GM18858 (cell line): ENCODE measurements at regions not wholly inside any gene's neighbourhood (a gene's known extent, or its start where the extent isn't known, plus 50 kb on each side); places are given as distances from the start of the nearest gene placed in this dataset.
A peak's percentile ranks its signal among the peaks of the same experiment; 100 is the strongest.

Experiments
- ATAC-seq: cut with Tn5 transposase; IDR thresholded peaks from one replicate; pipeline ENCODE4 v1.9.1; 2021; ENCODE audit not compliant: unreplicated experiment

DNA sequence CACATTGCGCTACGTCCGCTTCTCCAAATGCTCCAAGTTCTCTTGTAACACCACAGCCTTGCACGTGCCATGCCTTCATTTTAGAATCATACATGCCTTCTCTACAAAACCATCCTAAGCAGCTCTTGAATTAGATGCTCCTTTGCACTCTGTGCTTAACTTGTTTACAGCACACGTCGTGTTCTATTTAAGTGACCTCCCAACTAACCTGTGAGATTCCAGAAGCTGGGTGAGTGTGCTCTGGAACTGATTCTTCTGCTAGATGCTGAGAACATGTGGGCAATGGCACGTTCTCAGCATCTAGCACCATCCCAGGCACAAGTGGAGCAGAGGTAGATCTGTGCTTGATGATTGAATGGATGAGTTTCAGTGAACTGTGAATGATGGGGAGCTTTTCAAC, 100.0 kb upstream of the NEDD9 start:
- ATAC-seq: no peak

DNA sequence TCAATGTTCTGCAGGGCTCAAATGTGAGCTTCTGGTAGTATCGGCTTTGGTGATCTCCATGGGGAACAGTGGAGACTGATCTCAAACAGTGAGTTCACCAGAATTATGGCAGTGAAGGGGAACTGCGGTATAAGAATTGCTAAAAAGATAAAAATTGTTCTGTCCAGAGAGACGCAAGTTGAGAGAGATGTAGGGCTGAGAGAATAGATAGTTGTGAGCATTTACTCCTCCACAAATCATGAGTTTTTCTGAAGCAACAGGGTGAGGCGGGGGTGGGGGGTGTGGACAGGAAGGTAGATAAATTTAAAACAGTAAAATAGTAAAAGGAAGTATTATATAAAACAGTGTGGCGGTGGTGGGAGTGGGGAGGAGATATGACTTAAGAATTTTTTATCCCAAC, 98.6 kb upstream of the NEDD9 start:
- ATAC-seq: no peak

DNA sequence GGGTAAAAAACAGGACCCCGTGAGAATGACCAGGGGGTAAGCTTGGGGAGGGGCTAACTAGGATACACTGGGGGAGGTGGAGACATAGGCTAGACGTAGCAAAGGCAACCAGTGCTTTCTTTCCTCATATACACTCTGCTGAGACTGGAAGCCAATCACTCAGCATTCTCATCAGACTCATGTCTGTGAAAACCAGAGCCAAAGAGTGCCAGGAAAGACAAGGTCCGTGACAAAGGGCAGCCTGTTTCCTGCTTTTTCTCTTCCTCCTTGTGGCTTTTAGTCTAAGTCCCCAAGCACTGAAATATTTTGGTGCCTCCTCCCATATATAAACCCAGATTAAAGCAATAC, 97.9 kb upstream of the NEDD9 start:
- no peak for ATAC-seq

DNA sequence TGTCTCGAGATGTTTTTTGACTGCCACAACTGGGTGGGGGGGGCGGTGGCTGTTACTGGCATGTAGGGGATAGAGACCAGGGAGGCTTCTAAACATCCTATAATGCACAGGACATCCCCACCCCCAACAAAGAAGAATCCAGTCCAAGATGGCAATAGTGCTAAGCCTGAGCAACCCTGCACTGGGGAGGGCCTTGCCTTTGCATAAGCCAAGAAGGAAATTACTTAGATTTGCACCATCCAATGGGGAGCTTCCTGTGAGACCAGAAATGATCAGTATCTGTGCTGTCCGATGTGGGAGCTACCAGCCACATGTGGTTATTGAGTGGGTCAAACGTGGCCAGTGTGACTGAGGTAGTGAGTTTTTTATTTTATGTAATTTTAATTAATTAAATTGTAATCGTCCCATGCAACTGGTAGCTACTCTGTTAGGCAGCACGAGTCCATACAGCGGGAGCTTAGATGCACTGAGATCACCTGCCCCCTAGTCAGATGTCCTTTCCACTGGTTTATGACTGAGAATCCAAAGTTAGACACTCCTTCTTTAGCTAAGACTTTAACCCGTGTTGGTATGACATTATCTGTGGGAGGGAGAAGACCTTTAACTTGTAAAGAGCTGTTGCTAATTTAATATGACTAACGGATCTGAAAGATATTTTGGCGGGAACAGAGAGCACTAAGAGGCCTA, 97.4 kb upstream of the NEDD9 start:
- ATAC-seq: no peak

DNA sequence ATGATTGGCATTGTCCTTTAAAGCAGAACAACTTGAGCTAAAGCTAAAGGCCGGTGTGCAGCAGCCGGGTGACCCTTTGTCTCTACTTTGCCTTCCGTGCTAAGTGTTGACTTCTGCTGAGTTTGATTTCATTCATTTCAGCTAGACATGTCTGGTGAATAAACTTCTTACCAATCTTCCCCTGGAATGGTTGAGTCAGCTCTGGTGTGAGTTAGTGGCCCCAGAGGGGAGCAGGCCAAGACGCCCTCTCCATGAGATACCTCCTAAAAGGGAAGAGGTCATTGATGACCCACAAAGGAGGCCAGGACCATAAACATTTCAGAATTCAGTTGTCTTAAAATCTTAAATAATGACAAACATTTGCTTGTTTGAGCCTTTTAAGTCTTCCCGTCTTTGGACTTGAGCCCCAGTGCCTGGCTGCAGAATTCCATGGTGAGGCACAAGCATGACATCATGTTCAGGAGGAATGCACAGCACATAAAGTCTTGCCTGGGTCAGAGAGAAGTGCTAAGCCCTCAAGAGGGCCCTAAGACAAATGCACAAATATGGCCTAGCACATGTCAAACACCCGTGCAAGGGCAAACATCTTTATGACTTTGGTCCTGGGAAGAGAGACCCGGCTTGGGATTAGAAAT, 96.3 kb upstream of the NEDD9 start:
- ATAC-seq: no peak

DNA sequence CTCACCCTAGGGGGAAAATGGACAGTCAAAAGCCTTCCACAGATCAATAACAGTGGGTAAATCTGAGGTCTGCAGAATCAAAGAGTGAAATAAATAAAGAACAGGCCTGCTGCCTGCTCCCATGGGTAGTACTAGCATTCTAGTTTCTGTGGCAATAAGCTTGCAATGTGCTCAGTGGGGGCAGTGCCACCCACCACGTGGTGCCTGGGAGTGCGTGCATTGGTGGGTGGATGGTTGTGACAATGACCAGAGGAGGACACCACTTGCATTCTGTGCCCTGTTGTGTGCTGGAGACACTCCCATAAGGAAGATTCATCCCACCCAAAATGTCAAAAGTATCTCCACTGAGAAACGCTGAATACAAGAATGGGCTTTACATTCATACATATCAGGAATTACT, 95.5 kb upstream of the NEDD9 start:
- ATAC-seq: no peak

DNA sequence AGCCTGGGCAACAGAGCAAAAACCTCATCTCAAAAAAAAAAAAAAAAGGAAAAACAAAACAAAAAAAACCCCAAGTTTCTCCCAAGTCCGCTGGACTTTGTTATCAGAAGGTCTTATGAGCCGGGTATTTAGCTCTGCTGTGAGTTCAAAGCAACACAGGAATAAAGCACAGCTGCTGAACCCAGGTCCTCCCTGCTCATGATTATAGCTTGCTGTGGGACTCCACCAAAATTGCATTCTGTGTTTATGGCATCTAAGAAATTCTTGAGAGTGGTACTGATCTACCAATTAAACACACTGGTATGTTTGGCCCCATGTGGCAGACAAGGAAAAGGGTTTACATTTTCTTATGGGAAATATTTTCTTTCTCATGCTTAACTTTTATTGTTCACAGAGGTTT, 93.6 kb upstream of the NEDD9 start:
- ATAC-seq: no peak

DNA sequence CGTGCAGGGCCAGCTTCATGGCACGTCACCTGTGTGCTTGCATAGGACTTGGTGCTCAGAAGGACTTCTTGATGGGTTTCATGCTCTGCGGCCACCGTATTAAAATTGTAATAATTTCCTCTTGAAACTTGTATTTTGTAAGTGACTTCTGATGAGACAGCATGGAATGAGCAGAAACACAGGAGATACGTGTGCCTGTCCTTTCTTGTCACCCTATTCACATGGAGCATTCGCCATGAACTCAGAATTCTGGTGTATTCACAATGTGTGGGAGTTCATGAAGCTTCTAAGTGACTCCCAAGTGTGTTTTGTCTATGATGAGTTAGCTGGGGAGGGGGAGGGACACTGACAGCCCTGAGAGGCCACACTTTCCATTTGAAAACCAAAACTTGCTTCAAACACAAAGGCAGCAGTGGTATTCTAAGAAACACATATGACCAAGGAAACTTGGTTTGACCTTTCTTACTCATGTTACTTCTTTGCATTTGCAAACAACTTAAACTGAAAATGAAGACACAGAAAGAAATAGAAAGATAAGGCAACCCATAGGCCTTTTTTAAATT, 92.1 kb upstream of the NEDD9 start:
- ATAC-seq: peak; percentile 82

DNA sequence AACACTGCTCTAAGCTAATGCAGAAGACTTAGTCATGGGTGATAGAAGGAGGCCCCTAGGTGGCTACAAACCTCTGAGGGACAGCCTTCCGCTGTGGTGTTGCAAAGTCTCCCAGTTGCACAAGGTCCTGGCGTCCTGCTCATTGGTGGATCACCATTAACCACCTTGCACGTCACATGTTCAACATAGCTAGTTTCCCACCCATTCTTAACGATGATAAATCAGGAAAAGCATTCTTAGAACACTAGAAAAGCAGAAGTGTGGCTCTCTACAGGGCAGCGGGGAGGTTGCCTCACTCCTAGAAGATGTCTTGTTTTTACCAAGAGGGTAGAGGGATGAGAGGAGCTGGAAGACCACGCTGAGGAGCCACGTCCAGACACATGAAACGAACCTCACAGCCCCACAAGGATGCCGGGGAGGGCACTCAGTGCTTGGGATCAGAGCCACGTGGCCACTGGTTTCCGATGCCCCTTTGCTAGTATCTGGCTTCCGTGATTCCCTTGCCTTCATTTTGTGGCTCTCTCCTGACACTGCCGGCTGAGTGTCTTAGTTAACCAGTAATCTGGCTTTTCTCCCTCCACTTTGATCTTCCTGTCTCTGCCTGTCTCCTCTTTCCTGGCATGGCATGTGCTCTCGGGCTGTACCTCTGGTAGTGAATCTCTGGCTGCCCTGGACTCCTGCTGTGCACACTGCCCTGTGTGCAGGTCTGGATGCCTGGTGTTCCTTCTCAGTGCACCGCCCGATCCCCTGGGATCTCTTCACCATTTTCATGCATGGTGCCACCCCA, 91.4 kb upstream of the NEDD9 start:
- ATAC-seq: no peak

DNA sequence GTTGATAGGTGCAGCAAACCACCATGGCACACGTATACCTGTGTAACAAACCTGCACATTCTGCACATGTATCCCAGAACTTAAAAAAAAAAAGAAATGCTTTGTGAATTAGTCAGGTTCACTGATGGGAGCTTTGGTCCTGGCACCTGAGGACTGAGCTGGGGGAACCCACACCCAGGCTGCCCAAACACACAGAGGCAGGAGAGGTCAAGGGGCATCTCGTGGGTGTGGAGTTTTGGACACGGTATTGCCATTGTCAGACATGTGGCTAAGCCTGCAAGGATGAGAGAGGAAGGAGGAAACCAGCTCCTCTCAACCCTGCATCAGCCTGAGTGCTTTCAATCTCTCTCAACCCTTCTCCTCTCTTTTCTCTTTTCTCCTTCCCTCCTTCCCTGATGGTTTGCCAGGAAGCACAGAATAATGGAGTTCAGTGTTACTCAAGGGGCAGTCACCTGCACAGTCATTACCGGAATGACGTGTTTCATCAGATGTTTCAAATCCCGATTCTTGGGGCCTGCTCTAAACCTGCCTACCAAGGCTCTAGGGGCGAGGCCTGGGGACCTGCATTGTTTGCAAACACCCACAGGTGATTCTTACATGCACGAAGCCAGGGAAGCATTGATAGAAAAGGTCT, 89.9 kb upstream of the NEDD9 start:
- no peak for ATAC-seq

DNA sequence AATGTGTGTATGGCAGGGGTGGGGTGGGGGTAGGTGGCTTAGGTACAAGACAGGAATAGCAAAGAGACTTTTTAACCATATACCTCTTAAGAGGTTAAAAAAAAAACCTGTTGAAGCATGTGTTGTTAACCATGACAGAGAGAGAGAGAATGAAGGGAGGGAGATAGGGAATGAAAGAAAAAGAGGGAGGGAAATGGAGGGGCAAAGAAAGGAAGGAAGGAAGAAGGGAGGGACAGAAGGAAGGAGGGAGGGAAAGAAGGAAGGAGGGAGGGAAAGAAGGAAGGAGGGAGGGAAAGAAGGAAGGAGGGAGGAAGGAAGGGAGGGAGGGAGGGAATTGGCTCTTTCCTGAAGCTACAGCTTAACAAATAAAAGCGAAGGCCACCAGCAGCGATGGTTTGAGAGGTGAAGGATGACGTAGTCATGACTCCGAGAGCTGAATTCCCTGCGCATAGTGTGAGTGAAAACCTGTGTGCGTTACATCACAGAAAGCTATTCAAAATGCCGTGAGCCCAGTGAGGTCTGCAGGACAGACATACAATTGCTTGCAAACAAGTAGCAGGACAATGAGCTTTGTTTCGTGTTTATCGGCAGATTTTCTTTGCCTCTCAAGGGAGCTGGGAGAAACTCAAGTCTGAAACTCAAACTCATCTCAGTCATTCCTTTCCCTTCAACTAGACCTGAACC, 88.6 kb upstream of the NEDD9 start:
- no peak for ATAC-seq

DNA sequence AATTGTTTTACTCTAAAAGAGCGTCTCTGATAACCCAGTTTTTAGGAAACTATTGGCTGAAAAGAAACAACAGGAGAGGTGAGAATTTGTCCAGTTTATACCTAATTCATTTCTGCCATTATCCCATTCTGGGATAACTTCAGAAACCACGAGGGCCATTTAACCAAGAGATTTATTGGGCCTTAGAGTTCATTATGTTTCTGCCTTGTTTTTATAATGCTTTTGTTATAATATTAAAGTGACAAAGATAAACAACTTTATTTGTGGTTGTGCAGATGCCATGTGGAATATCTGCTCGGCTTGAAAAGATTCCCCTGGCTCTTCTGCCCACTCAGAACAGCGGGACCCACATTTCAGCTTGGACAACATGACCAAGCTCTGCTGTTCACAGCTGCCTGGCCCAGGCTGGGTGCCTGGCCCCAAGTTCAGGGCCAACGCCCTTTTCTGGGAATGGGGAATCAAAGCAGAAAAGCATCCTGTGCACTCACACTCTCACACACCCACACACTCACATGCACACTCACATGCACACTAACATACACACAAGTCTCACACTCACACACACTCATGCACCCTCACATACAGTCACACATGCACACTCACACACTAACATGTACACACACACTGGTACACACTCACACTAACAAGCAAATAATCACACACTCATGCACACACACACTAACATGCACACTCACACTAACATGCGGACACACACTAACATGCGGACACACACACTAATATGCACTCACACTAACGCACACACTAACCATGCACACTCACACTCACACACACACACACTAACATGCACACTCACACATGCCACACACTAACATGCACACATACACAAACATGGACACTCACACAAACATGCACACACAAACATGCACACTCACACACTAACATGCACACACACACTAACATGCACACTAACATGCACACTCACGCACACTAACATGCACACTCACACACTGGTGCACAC, 86.7 kb upstream of the NEDD9 start:
- ATAC-seq: no peak

DNA sequence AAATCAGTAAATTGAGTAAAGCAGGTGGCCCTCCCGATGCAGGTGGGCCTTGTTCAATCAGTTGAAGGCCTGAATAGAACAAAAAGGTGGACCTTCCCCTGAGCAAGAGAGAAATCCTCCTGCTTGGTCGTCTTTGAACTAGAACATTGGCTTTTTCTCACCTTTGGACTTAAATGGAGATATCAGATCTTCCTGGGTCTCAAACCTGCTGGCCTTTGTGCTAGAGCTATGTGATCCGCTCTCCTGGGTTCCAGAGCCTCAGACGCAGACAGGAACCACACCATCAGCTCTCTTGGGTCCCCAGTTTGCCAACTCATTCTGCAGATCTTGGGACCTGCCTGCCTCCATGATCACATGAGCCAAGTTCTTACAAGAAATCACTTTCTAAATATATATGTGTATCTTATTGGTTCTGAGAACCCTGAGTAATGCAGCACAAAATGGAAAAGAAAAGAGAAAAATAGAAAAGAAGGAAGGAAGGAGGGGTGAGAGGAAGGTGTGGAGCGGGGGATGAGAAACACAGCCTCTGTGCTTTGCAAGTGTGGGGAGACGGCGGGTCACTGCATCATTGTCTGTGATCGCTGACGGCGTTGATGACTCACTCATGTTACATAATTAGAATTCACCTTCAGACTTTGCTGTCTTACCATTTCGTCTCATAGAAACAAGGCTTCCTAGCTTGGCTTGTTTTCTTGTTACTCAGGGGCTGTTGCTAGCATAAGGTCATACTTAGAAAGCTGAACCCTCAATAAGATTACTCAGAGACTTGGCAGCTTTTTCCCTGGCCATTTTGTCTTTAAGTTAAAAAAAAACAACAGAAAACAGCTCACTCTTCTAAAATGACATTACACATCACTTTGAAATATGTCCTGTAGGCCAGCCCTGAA, 85.7 kb upstream of the NEDD9 start:
- ATAC-seq: peak; percentile 80

DNA sequence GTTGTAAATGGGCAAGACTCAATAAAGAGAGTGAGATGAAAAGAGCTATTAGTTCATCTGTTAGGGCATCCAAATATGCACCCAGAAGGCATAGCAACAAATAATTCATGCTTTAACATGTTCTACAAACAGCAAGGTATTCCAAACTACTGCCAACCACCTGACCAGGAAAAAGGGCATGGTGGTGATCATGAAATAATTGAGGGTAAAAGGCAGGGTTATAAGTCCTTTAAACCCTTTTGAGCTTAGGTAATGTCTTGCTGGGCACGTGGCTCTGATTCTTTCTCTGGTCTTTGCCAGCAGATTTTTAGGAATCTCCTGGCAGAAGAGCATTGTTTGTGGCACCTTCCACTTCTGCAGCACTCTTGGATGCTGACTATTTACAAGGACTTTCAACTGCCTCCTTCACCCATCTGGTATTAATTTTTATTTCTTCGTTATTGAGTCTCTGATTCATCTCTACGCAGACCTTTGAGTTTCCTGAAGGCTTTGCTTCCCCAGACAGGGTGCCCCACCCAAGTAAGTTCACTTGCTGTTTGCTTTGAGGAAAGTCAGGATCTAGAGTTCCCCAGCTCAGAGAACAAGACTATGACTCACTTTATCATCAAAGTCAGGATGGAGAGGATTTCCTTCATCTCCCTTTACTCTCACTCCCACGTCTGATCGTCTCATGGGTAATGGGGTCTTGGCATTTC, 83.4 kb upstream of the NEDD9 start:
- no peak for ATAC-seq

DNA sequence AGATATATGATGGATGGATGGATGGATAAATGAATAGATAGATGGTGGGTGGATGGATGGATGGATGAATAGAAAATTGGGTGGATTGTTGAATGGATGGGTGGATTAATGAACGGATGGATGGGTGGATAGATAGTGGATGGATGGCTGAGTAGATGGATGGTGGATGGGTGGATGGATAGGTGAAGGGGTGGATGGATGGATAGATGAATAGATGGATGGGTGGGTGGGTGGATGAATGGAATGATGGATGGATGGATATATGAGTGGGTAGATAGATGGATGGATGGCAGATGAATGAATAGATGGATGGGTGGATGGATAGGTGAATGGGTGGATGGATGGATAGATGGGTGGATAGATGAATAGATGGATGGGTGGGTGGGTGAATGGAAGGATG, 80.7 kb upstream of the NEDD9 start:
- no peak for ATAC-seq

DNA sequence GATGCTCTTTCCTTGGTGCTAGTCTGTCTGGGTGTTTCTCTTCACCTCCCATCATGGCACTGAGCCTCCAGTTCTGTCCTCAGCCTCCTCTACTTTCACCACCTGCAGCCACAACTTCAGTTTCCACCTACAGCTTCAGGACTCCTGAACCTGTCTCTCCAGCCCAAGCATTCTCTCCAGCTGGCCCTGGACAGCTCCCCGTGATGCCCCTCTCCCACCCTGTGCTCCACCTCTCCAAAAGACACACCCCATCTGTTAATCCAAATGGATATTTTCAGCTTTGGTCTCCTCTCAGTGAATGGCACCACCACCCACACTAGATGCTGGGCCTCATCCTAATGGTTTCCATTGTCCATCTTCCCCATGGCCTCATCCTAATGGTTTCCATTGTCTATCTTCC, 79.5 kb upstream of the NEDD9 start:
- ATAC-seq: no peak

DNA sequence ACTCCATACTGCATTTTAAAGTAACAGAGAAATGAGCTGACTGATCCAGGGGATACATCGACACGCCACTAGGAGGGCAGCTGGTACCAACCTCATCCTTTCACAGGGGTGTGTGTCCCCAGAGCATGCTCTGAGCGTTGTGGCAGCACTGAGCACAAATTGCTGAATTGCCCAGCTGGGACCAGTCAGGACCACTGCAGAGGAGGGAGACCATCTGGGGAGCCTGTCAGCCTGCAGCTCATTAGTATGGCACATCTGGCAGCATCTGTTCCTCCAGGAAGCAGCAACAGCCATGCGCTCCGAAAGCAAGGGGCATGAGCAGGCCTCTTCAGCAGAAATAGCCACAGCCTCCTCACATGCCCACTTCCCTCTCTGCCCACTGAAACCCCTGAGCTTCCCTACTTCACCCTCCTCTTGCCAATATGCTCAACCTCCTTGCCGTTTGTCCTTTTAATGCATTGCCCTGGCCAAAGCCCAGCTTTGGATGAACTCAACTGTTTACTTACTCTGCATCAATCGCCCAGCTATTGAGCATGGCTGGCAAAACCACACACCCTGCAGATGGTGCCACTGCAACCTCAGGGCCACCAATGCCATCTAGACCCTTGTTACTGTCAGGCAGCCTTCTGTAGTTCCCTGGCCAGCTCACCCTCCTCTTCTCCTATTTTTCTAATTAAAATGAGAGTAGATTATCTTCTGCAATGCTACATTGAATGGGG, 77.6 kb upstream of the NEDD9 start:
- ATAC-seq: no peak

DNA sequence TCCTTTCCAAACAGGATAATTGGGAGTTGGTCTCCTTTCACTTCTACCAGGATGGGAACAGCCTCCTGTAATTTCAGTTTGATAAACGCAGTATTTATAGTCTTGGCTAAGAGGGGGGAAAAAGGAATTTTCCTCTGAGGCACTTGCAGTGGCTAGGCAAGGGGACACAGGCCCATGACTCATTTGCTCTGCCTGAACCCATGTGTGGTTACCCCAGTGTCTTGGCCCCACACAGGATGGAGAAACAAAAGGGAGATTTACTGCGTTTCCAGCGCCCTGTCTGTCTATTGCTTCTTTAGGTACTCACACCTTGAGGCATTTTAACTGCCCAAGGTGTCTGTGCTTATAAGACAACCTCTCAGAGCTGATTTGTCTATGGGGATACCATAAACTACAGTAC, 74.8 kb upstream of the NEDD9 start:
- no peak for ATAC-seq
